GM06990 (cell line): ENCODE measurements at regions not wholly inside any gene's neighbourhood (a gene's known extent, or its start where the extent isn't known, plus 50 kb on each side); places are given as distances from the start of the nearest gene placed in this dataset.

ENCODE experiments used
- DNase-seq: peaks from one replicate; pipeline ENCODE4 v3.0.0-alpha.2; 2011; ENCODE audit not compliant: insufficient read length; ENCODE audit errors: extremely low read depth
- H3K27me3 ChIP-seq: replicated peaks from 2 replicates; pipeline ENCODE4 v1.6.0; 2011; ENCODE audit warnings: low read length; ENCODE audit not compliant: control insufficient read depth, insufficient read depth
- H3K36me3 ChIP-seq: 2 replicates; pipeline ENCODE4 v1.5.1; 2011; ENCODE audit warnings: low read length; ENCODE audit not compliant: control insufficient read depth, insufficient read depth
- H3K4me3 ChIP-seq: replicated peaks from 2 replicates; pipeline ENCODE4 v1.5.1; 2011; ENCODE audit warnings: low read depth, mild to moderate bottlenecking, control low read depth, low read length
- TF ChIP-seq, protein P1 (sequence below): IDR thresholded peaks from 2 replicates; pipeline ENCODE4 v1.5.1; 2011; ENCODE audit warnings: low read length, control low read depth, mild to moderate bottlenecking, inconsistent platforms; ENCODE audit not compliant: insufficient read depth, poor library complexity, severe bottlenecking

DNA sequence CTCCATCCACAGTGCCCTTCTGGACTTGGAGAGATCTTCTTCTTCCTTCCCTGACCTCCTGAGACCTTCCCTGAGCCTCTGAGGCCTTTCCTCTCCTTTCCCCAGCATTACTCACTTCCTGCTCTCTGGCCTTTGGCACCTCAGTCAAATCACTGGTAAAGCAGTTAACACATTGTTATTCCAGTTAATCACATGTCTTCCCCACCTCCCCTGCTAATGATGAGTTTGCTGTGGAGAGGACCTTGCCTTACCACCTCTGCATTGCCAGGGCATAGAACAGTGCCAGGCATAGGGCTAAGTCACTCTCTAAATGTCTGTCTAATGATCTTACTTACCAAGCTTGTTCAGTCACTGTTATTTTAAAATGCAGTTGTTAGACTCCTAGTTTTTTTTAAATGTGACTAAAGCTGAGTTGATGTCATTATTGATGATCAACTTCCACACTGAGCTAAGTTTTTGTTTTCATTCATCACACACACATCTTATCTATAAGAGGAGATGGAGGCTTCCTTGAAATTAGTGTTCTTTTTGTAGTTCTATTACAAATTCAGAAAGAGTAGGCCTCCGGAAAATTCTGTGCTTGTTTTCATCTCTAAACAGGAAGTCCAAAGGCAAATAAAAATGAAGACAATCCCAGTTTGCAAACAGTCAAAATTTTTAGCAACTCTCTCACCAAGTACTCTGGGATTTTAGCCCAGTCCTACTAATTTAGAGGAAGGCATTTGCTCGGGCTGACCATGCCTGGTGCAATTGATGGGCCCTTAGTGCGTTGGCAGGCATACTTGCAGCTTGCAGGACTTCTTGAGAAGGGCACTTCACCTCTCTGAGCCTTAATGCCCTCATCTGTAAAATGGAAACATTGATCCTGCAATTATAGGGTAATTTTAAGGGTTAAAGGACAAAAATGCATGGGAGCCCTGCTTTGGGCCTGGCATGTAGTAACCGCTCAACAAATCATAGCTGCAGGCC lies 113.7 kb upstream of the SPRED2 start:
- no peak for DNase-seq
- no peak overlapping the region for H3K4me3 ChIP-seq
- peaks cover 1% of the 10 kb centered on the region; the same call in 1 of the 2 replicates for H3K27me3 ChIP-seq
- TF ChIP-seq, protein P1, sequence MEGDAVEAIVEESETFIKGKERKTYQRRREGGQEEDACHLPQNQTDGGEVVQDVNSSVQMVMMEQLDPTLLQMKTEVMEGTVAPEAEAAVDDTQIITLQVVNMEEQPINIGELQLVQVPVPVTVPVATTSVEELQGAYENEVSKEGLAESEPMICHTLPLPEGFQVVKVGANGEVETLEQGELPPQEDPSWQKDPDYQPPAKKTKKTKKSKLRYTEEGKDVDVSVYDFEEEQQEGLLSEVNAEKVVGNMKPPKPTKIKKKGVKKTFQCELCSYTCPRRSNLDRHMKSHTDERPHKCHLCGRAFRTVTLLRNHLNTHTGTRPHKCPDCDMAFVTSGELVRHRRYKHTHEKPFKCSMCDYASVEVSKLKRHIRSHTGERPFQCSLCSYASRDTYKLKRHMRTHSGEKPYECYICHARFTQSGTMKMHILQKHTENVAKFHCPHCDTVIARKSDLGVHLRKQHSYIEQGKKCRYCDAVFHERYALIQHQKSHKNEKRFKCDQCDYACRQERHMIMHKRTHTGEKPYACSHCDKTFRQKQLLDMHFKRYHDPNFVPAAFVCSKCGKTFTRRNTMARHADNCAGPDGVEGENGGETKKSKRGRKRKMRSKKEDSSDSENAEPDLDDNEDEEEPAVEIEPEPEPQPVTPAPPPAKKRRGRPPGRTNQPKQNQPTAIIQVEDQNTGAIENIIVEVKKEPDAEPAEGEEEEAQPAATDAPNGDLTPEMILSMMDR, result no peak
- no peaks in the 10 kb centered on the region for H3K36me3 ChIP-seq

DNA sequence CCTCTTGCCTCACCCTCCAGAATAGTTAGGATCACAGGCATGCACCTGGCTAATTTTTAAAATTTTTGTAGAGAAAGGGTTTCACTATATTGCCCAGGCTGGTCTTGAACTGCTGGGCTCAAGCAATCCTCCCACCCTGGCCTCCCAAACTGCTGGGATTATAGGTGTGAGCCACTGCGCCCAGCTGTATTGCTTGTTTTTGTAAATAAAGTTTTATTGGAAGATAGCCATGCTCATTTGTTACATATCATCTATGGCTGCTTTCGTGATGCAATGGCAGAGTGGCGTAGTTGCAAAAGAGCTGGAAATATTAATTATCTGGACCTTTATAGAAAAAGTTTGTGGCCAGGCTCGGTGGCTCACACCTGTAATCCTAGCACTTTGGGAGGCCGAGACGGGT lies 109.4 kb upstream of the SPRED2 start:
- TF ChIP-seq, protein P1, result no peak
- no peaks in the 10 kb centered on the region for H3K36me3 ChIP-seq
- no peaks in the 10 kb centered on the region; the same call in 1 of the 2 replicates for H3K27me3 ChIP-seq
- DNase-seq, result no peak
- H3K4me3 ChIP-seq, result no peak overlapping the region

DNA sequence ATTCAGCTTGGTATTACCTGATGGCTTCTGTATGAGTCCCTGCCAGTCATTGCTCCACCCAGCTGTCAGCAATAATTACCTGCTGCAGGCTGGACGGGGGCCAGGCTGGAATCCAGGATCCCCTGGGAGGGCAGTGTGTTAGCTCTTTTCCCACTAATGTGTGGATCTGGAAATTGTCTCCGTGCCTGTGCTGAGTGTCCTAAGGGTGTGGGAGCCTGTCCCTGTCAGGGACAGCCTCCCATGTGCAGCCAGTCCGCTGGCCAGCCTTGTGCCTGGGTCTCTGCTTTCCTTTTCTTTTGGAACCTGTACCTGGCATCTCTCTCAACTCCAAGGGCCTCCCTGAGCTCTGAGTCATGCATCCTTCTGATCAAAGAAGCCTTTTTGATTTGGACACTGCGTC lies 107.2 kb upstream of the SPRED2 start:
- DNase-seq, result no peak
- Histone ChIP-seq H3K27me3 (no peaks in the 10 kb centered on the region; the same call in 1 of the 2 replicates), H3K36me3 (no peaks in the 10 kb centered on the region), H3K4me3 (no peak overlapping the region)
- TF ChIP-seq, protein P1, result no peak

DNA sequence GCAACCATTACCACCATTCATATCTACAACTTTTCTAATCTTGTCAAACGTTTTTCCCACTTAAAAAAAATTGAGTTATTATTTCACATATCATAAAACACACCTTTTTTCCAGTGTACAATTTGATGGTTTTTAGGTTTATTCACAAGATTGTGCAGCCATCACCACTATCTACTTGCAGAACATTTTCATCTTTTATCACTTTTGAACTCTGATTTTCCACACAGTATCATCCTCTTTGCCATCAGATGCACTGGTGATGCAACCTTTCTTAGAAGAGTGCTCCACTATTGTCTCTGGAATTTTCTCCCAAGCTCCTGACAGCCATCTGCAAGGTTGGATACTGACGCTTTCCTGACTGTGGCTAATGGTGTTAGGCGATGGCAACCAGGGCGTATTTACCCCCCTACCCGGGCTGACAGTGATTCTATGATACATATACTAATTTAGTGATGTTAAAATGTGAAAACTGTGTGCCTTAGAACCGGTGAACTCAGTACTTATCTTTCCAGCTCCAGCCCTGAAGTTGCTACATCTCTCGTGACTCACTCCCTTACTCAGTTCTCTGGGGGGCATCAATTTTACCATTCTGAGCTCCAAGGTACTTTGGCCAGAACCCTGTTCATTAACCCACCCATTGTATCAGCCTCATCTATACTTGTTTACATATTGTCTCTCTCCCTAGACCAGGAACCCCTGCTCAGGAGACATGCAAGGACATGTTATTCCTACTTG lies 105.4 kb upstream of the SPRED2 start:
- TF ChIP-seq, protein P1, result no peak

DNA sequence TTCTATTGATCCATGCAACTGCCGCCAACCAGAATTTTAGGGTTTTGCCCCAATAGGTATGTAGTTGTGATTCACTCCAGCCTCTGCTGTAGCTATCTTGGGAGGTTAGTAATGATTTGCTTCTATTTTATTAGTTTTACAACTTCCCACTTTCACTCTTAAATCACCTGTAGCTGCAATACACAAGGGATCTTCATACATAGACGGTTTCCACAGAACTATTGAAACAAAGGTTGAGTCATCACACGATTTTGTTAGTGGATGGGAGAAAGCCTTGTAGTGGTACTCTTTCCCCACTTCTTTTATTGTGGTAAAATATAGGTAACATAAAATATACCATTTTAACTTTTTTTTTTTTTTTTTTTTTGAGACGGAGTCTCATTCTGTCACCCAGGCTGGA lies 104.2 kb upstream of the SPRED2 start:
- TF ChIP-seq, protein P1, result no peak
- Histone ChIP-seq H3K4me3 (no peak overlapping the region), H3K36me3 (no peaks in the 10 kb centered on the region), H3K27me3 (no peaks in the 10 kb centered on the region)
- peak; percentile 66 for DNase-seq

More for the DNA sequence above, 105.4 kb upstream of the SPRED2 start:
- Histone ChIP-seq H3K27me3 (no peaks in the 10 kb centered on the region), H3K4me3 (no peak overlapping the region), H3K36me3 (no peaks in the 10 kb centered on the region)
- no peak for DNase-seq
